ENCODE measurements at regions not wholly inside any gene's neighbourhood (a gene's known extent, or its start where the extent isn't known, plus 50 kb on each side); places are given as distances from the start of the nearest gene placed in this dataset.
A peak's percentile ranks its signal among the peaks of the same experiment; 100 is the strongest.
"Not testable (repeated sequence)": the region's sequence is repeated elsewhere in the genome, so short reads cannot be mapped to it uniquely, and the experiment has no call there.

GRCh38 chr11:104772806-104773241 lies 125.4 kb downstream of the CASP12 start:
- no peak for TF ChIP-seq CTCF (conservative IDR thresholded peaks at IDR 0.05; ENCODE audit: low read length)
- no peak for TF ChIP-seq EZH2phosphoT487 (IDR thresholded peaks at IDR 0.05; ENCODE audit: borderline replicate concordance)
- H3K9ac ChIP-seq (ENCODE audit: low read depth, low read length, poor library complexity, severe bottlenecking), result no peak overlapping the region
- no peak overlapping the region for H3K4me2 ChIP-seq (ENCODE audit: low read depth, low read length, poor library complexity, severe bottlenecking)
- no peak overlapping the region for H3K4me3 ChIP-seq (ENCODE audit: low read length, poor library complexity, severe bottlenecking)
- no peaks in the 10 kb centered on the region for H3K79me2 ChIP-seq (ENCODE audit: insufficient read depth, low read length)
- peaks cover 3% of the 10 kb centered on the region for H3K4me1 ChIP-seq (ENCODE audit: insufficient read depth, low read length, poor library complexity, severe bottlenecking)
- no peaks in the 10 kb centered on the region for H4K20me1 ChIP-seq (ENCODE audit: insufficient read depth, low read length, poor library complexity, severe bottlenecking)
- H3K9me3 ChIP-seq (ENCODE audit: insufficient read depth, low read depth, low read length), result peaks cover 4% of the 10 kb centered on the region; the same call in 1 of the 2 replicates
- H2AFZ ChIP-seq (ENCODE audit: low read length), result peak overlapping the region; percentile 21; the same call in 1 of the 2 replicates
- H3F3A ChIP-seq (ENCODE audit: low read depth), result no peaks in the 10 kb centered on the region
- no peaks in the 10 kb centered on the region for H3K27me3 ChIP-seq (ENCODE audit: insufficient read depth, low read length, poor library complexity, severe bottlenecking)
- H3K36me3 ChIP-seq (ENCODE audit: insufficient read depth, low read length), result no peaks in the 10 kb centered on the region
- H3K9me2 ChIP-seq (replicated peaks; ENCODE audit: low read depth, low read length), result no peaks in the 10 kb centered on the region

- no peaks in the 10 kb centered on the region for H4K20me1 ChIP-seq (ENCODE audit: insufficient read depth, low read length, poor library complexity, severe bottlenecking)
- H3K79me2 ChIP-seq (ENCODE audit: insufficient read depth, low read length), result no peaks in the 10 kb centered on the region
- H2AFZ ChIP-seq (ENCODE audit: low read length), result no peak overlapping the region
- no peaks in the 10 kb centered on the region for H3K27me3 ChIP-seq (ENCODE audit: insufficient read depth, low read length, poor library complexity, severe bottlenecking)
- H3K9me3 ChIP-seq (ENCODE audit: insufficient read depth, low read depth, low read length), result peaks cover 4% of the 10 kb centered on the region; the same call in 1 of the 2 replicates
- no peak overlapping the region for H3K4me3 ChIP-seq (ENCODE audit: low read length, poor library complexity, severe bottlenecking)
- no peaks in the 10 kb centered on the region for H3F3A ChIP-seq (ENCODE audit: low read depth)
- TF ChIP-seq CTCF (conservative IDR thresholded peaks at IDR 0.05; ENCODE audit: low read length), result no peak
- no peak for TF ChIP-seq EZH2phosphoT487 (IDR thresholded peaks at IDR 0.05; ENCODE audit: borderline replicate concordance)
- H3K4me1 ChIP-seq (ENCODE audit: insufficient read depth, low read length, poor library complexity, severe bottlenecking), result peaks cover 3% of the 10 kb centered on the region
- H3K9me2 ChIP-seq (replicated peaks; ENCODE audit: low read depth, low read length), result no peaks in the 10 kb centered on the region
- no peak overlapping the region for H3K4me2 ChIP-seq (ENCODE audit: low read depth, low read length, poor library complexity, severe bottlenecking)
- no peaks in the 10 kb centered on the region for H3K36me3 ChIP-seq (ENCODE audit: insufficient read depth, low read length)
- H3K9ac ChIP-seq (ENCODE audit: low read depth, low read length, poor library complexity, severe bottlenecking), result no peak overlapping the region
Measured at GRCh38 chr11:104771763-104772162, 126.5 kb downstream of the CASP12 start.

GRCh38 chr11:104771046-104771445 lies 127.2 kb downstream of the CASP12 start:
- not testable (repeated sequence) for H3K9ac ChIP-seq (ENCODE audit: low read depth, low read length, poor library complexity, severe bottlenecking); H2AFZ ChIP-seq (ENCODE audit: low read length); H3K36me3 ChIP-seq (ENCODE audit: insufficient read depth, low read length); H3K9me3 ChIP-seq (ENCODE audit: insufficient read depth, low read depth, low read length); H3K27me3 ChIP-seq (ENCODE audit: insufficient read depth, low read length, poor library complexity, severe bottlenecking); H3K4me1 ChIP-seq (ENCODE audit: insufficient read depth, low read length, poor library complexity, severe bottlenecking); H3F3A ChIP-seq (ENCODE audit: low read depth); H3K9me2 ChIP-seq (replicated peaks; ENCODE audit: low read depth, low read length); H3K4me2 ChIP-seq (ENCODE audit: low read depth, low read length, poor library complexity, severe bottlenecking); H3K79me2 ChIP-seq (ENCODE audit: insufficient read depth, low read length); H4K20me1 ChIP-seq (ENCODE audit: insufficient read depth, low read length, poor library complexity, severe bottlenecking); H3K4me3 ChIP-seq (ENCODE audit: low read length, poor library complexity, severe bottlenecking)

GRCh38 chr11:104765401-104766095 lies 132.7 kb downstream of the CASP12 start:
- Histone ChIP-seq H2AFZ (ENCODE audit: low read length) (peak overlapping the region; percentile 14; the same call in 1 of the 2 replicates), H3K9me2 (replicated peaks; ENCODE audit: low read depth, low read length) (no peaks in the 10 kb centered on the region), H3K4me2 (ENCODE audit: low read depth, low read length, poor library complexity, severe bottlenecking) (no peak overlapping the region), H3K9me3 (ENCODE audit: insufficient read depth, low read depth, low read length) (peaks cover 4% of the 10 kb centered on the region; the same call in 1 of the 2 replicates), H3F3A (ENCODE audit: low read depth) (no peaks in the 10 kb centered on the region), H3K9ac (ENCODE audit: low read depth, low read length, poor library complexity, severe bottlenecking) (no peak overlapping the region), H4K20me1 (ENCODE audit: insufficient read depth, low read length, poor library complexity, severe bottlenecking) (no peaks in the 10 kb centered on the region), H3K4me1 (ENCODE audit: insufficient read depth, low read length, poor library complexity, severe bottlenecking) (no peaks in the 10 kb centered on the region), H3K4me3 (ENCODE audit: low read length, poor library complexity, severe bottlenecking) (no peak overlapping the region), H3K27me3 (ENCODE audit: insufficient read depth, low read length, poor library complexity, severe bottlenecking) (no peaks in the 10 kb centered on the region), H3K79me2 (ENCODE audit: insufficient read depth, low read length) (no peaks in the 10 kb centered on the region), H3K36me3 (ENCODE audit: insufficient read depth, low read length) (no peaks in the 10 kb centered on the region)
- TF ChIP-seq CTCF (conservative IDR thresholded peaks at IDR 0.05; ENCODE audit: low read length) (no peak), EZH2phosphoT487 (IDR thresholded peaks at IDR 0.05; ENCODE audit: borderline replicate concordance) (no peak)

Data from Loucy (cell line).